GM12878 (cell line): ENCODE measurements at regions not wholly inside any gene's neighbourhood (a gene's known extent, or its start where the extent isn't known, plus 50 kb on each side); places are given as distances from the start of the nearest gene placed in this dataset.

Experiments used
- ATAC-seq: fragments of 200-7000 bp; cut with Tn5 transposase; 3 replicates; pipeline ENCODE4 v1.9.1; 2020; ENCODE audit warnings: mild to moderate bottlenecking, moderate library complexity
- BruUV-seq: library from RNA; stranded (reverse); fragments of 400-500 nt; replicated peaks from 2 replicates; lab custom pipeline; 2021; lab: Mats Ljungman, UMichigan
- CTCF ChIA-PET: fragments of 300-600 bp; sonication (Branson Sonifier 250); formaldehyde crosslinking; extraction: SDS; loops from one replicate; lab custom pipeline; 2021; ENCODE audit warnings: inconsistent platforms; lab: Yijun Ruan, JAX
- POLR2A ChIA-PET: fragments of 350-600 bp; formaldehyde crosslinking; extraction: SDS; loops from one replicate; lab custom pipeline; 2021; ENCODE audit warnings: inconsistent platforms; lab: Charles Lee
- RAD21 ChIA-PET: fragments of 300-600 bp; sonication (Branson Sonifier 250); formaldehyde crosslinking; loops from one replicate; lab custom pipeline; 2023; ENCODE audit warnings: antibody characterized with exemption; ENCODE audit not compliant: unreplicated experiment; lab: Charles Lee
- SMC1A ChIA-PET: fragments of 300-600 bp; sonication (Branson Sonifier 250); formaldehyde crosslinking; loops from one replicate; lab custom pipeline; 2023; ENCODE audit not compliant: unreplicated experiment, uncharacterized antibody; lab: Charles Lee
- DNase-seq: peaks from one replicate; pipeline ENCODE4 v3.0.0-alpha.2; 2011; ENCODE audit warnings: low read depth, low spot score
- FAIRE-seq: peaks from 3 replicates; lab custom pipeline; 2011; peaks lifted over from hg19 to GRCh38; lab: Jason Lieb, UNC
- H2AFZ ChIP-seq: 2 replicates; pipeline ENCODE4 v1.6.0; 2011; ENCODE audit warnings: low read depth, low read length, control low read depth; ENCODE audit not compliant: control insufficient read depth
- H3K27ac ChIP-seq: 2 replicates; pipeline ENCODE4 v1.5.1; 2011; ENCODE audit warnings: control low read depth; ENCODE audit not compliant: control insufficient read depth, insufficient read depth
- H3K27me3 ChIP-seq, 2 experiments: replicated peaks in 1 of 2; 2 replicates each; pipeline versions ENCODE4 v1.6.0 to v1.6.1; 2011; ENCODE audit warnings: low read length in 1 of 2; ENCODE audit not compliant: control insufficient read depth in 2 of 2, insufficient read depth in 2 of 2
- H3K36me3 ChIP-seq, 2 experiments: 2 replicates each; pipeline ENCODE4 v1.5.1; 2011; ENCODE audit warnings: low read length in 1 of 2; ENCODE audit not compliant: control insufficient read depth in 2 of 2, insufficient read depth in 2 of 2
- H3K4me1 ChIP-seq: 2 replicates; pipeline ENCODE4 v1.6.1; 2011; ENCODE audit warnings: mild to moderate bottlenecking, low read length, moderate library complexity, mixed read lengths; ENCODE audit not compliant: control insufficient read depth, insufficient read depth
- H3K4me2 ChIP-seq: 2 replicates; pipeline ENCODE4 v1.6.0; 2011; ENCODE audit warnings: control low read depth; ENCODE audit not compliant: control insufficient read depth, insufficient read depth
- H3K4me3 ChIP-seq: fragments of 200-600 bp; sonication (generic); 2 replicates; pipeline ENCODE4 v1.5.1; 2016
- H3K79me2 ChIP-seq: 2 replicates; pipeline ENCODE4 v1.6.0; 2011; ENCODE audit warnings: low read length; ENCODE audit not compliant: control insufficient read depth, insufficient read depth
- H3K9ac ChIP-seq: 2 replicates; pipeline ENCODE4 v1.8.0; 2011; ENCODE audit warnings: low read length, control low read depth, mixed read lengths; ENCODE audit not compliant: control insufficient read depth, insufficient read depth
- H3K9me3 ChIP-seq: replicated peaks from 3 replicates; pipeline ENCODE4 v1.5.1; 2011; ENCODE audit warnings: mild to moderate bottlenecking, low read length; ENCODE audit not compliant: control insufficient read depth, insufficient read depth
- H4K20me1 ChIP-seq: 2 replicates; pipeline ENCODE4 v1.6.0; 2011; ENCODE audit not compliant: control insufficient read depth, insufficient read depth
- ATF2 ChIP-seq: IDR thresholded peaks from 2 replicates; pipeline ENCODE4 v1.6.1; 2012; ENCODE audit warnings: low read length, inconsistent platforms
- CTCF ChIP-seq, 3 experiments: IDR thresholded peaks in 2 of 3; conservative IDR thresholded peaks in 1 of 3; 2 replicates each; pipeline ENCODE4 v1.5.1; 2011; ENCODE audit warnings: low read depth in 3 of 3, low read length in 3 of 3, mild to moderate bottlenecking in 3 of 3, control low read depth in 2 of 3, moderate library complexity in 2 of 3, inconsistent platforms in 1 of 3, mixed read lengths in 1 of 3; ENCODE audit not compliant: control insufficient read depth in 2 of 3, insufficient read depth in 1 of 3; ENCODE audit errors: extremely low read depth in 1 of 3
- EP300 ChIP-seq, 2 experiments: fragments of 150-350 bp in 1 of 2; IDR thresholded peaks; 2 replicates each; pipeline ENCODE4 v1.6.1; 2011 to 2012; ENCODE audit warnings: low read depth in 2 of 2, low read length in 2 of 2, borderline replicate concordance in 1 of 2, improper control_type of control experiment in 1 of 2, inconsistent platforms in 1 of 2; ENCODE audit not compliant: control insufficient read depth in 1 of 2
- KAT2A ChIP-seq: conservative IDR thresholded peaks from 2 replicates; pipeline ENCODE4 v1.6.1; 2011; ENCODE audit warnings: low read depth, low read length; ENCODE audit not compliant: control insufficient read depth
- KDM1A ChIP-seq: fragments of 200-600 bp; sonication (generic); IDR thresholded peaks from 2 replicates; pipeline ENCODE4 v1.6.1; 2016; ENCODE audit warnings: borderline replicate concordance
- SREBF1 ChIP-seq: IDR thresholded peaks from 2 replicates; pipeline ENCODE4 v1.6.1; 2012; ENCODE audit warnings: mild to moderate bottlenecking, low read length
- SRF ChIP-seq, 2 experiments: IDR thresholded peaks; 2 replicates each; pipeline ENCODE4 v1.6.1; 2011; ENCODE audit warnings: low read depth in 2 of 2, low read length in 2 of 2, mild to moderate bottlenecking in 1 of 2, moderate library complexity in 1 of 2
- ZNF207 ChIP-seq: fragments of 450-650 bp; IDR thresholded peaks from 2 replicates; pipeline ENCODE4 v1.6.1; 2014; ENCODE audit warnings: antibody characterized with exemption, mild to moderate bottlenecking, borderline replicate concordance
- WGBS: methylation state at CpG from one replicate; pipeline ENCODE4 v1.1.6; 2016; ENCODE audit warnings: low lambda C conversion rate; ENCODE audit not compliant: insufficient replicate concordance, insufficient coverage; ENCODE audit errors: missing lambda C conversion rate; 5-methylcytosine and 5-hydroxymethylcytosine counted together
- in situ Hi-C: fragments of 300-500 bp; cut with MboI; formaldehyde crosslinking; loops from 9 replicates; pipeline ENCODE4 v1.14.3; 2018; ENCODE audit warnings: mixed read lengths
- intact Hi-C: fragments of 100-400 bp; cut with micrococcal nuclease; formaldehyde crosslinking; loops from one replicate; pipeline ENCODE4 v1.14.2; 2022; ENCODE audit not compliant: unreplicated experiment
- TF ChIP-seq, protein P1 (sequence below): IDR thresholded peaks from 2 replicates; pipeline ENCODE4 v1.6.1; 2012; ENCODE audit warnings: low read depth, low read length, improper control_type of control experiment
- TF ChIP-seq, protein P2 (sequence below): fragments of 450-650 bp; IDR thresholded peaks from 2 replicates; pipeline ENCODE4 v1.6.1; 2017; ENCODE audit warnings: mild to moderate bottlenecking, moderate library complexity

GRCh38 chr1:2951856-2952255 lies 69.4 kb upstream of the ACTRT2 start:
- H3K27ac ChIP-seq, result no peak overlapping the region
- intact Hi-C loops, result no loop called here
- 54% methylated on average over 14 of the region's 14 CpGs for WGBS
- FAIRE-seq (no peak), DNase-seq (no peak), ATAC-seq (no peak)
- ChIA-PET POLR2A (no interaction called here), RAD21 (no interaction called here), CTCF (no interaction called here), SMC1A (no interaction called here)
- no peak overlapping the region for H2AFZ ChIP-seq
- H3K4me1 ChIP-seq, result no peaks in the 10 kb centered on the region
- H4K20me1 ChIP-seq, result no peaks in the 10 kb centered on the region
- no peaks in the 10 kb centered on the region for H3K27me3 ChIP-seq
- no peak overlapping the region for H3K4me2 ChIP-seq
- H3K4me3 ChIP-seq, result no peak overlapping the region
- no TSS peak for BruUV-seq
- no peak overlapping the region for H3K9ac ChIP-seq
- H3K79me2 ChIP-seq, result no peaks in the 10 kb centered on the region
- H3K36me3 ChIP-seq, result no peaks in the 10 kb centered on the region
- H3K9me3 ChIP-seq, result no peaks in the 10 kb centered on the region; the same call in 2 of the 3 replicates
- in situ Hi-C loops, result no loop called here
- TF ChIP-seq KAT2A (no peak), KDM1A (no peak), SREBF1 (no peak), ZNF207 (no peak), CTCF (IDR thresholded peaks at IDR 0.05 in 2 of 3, conservative IDR thresholded peaks at IDR 0.05 in 1 of 3; ENCODE audit: control insufficient read depth in 2 of 3, extremely low read depth in 1 of 3, insufficient read depth in 1 of 3, low read depth in 3 of 3, low read length in 3 of 3) (no peak), EP300 (IDR thresholded peaks at IDR 0.05; ENCODE audit: borderline replicate concordance in 1 of 2, control insufficient read depth in 1 of 2, low read depth in 2 of 2, low read length in 2 of 2) (no peak), SRF (IDR thresholded peaks at IDR 0.05; ENCODE audit: low read depth in 2 of 2, low read length in 2 of 2) (no peak), ATF2 (no peak)
- TF ChIP-seq, protein P1, sequence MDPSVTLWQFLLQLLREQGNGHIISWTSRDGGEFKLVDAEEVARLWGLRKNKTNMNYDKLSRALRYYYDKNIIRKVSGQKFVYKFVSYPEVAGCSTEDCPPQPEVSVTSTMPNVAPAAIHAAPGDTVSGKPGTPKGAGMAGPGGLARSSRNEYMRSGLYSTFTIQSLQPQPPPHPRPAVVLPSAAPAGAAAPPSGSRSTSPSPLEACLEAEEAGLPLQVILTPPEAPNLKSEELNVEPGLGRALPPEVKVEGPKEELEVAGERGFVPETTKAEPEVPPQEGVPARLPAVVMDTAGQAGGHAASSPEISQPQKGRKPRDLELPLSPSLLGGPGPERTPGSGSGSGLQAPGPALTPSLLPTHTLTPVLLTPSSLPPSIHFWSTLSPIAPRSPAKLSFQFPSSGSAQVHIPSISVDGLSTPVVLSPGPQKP, result no peak
- TF ChIP-seq, protein P2, sequence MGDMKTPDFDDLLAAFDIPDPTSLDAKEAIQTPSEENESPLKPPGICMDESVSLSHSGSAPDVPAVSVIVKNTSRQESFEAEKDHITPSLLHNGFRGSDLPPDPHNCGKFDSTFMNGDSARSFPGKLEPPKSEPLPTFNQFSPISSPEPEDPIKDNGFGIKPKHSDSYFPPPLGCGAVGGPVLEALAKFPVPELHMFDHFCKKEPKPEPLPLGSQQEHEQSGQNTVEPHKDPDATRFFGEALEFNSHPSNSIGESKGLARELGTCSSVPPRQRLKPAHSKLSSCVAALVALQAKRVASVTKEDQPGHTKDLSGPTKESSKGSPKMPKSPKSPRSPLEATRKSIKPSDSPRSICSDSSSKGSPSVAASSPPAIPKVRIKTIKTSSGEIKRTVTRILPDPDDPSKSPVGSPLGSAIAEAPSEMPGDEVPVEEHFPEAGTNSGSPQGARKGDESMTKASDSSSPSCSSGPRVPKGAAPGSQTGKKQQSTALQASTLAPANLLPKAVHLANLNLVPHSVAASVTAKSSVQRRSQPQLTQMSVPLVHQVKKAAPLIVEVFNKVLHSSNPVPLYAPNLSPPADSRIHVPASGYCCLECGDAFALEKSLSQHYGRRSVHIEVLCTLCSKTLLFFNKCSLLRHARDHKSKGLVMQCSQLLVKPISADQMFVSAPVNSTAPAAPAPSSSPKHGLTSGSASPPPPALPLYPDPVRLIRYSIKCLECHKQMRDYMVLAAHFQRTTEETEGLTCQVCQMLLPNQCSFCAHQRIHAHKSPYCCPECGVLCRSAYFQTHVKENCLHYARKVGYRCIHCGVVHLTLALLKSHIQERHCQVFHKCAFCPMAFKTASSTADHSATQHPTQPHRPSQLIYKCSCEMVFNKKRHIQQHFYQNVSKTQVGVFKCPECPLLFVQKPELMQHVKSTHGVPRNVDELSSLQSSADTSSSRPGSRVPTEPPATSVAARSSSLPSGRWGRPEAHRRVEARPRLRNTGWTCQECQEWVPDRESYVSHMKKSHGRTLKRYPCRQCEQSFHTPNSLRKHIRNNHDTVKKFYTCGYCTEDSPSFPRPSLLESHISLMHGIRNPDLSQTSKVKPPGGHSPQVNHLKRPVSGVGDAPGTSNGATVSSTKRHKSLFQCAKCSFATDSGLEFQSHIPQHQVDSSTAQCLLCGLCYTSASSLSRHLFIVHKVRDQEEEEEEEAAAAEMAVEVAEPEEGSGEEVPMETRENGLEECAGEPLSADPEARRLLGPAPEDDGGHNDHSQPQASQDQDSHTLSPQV, result no peak
